WTC11 (cell line): ENCODE measurements at regions not wholly inside any gene's neighbourhood (a gene's known extent, or its start where the extent isn't known, plus 50 kb on each side); places are given as distances from the start of the nearest gene placed in this dataset.

Experiments
- ATAC-seq: fragments of 200-7000 bp; cut with Tn5 transposase; 2 replicates; pipeline ENCODE4 v1.10.0; 2021; ENCODE audit warnings: mild to moderate bottlenecking, moderate library complexity
- CTCF ChIA-PET: fragments of 300-600 bp; sonication (Branson Sonifier 250); formaldehyde crosslinking; loops from one replicate; lab custom pipeline; 2021; ENCODE audit warnings: antibody characterized with exemption; lab: Charles Lee
- POLR2A ChIA-PET: fragments of 350-600 bp; sonication (Branson Sonifier 250); formaldehyde crosslinking; loops from one replicate; lab custom pipeline; 2021; ENCODE audit warnings: antibody characterized with exemption; lab: Charles Lee
- DNase-seq: peaks from one replicate; pipeline ENCODE4 v3.0.0; 2021; ENCODE audit warnings: low spot score
- H3K27ac Mint-ChIP-seq: 2 replicates; pipeline ENCODE4 v1.8.0; 2021; ENCODE audit warnings: mixed read lengths
- H3K27me3 Mint-ChIP-seq: 2 replicates; pipeline ENCODE4 v1.8.0; 2021; ENCODE audit warnings: low read depth, mild to moderate bottlenecking, moderate library complexity, mixed read lengths
- H3K36me3 Mint-ChIP-seq: 2 replicates; pipeline ENCODE4 v1.8.0; 2021; ENCODE audit warnings: mixed read lengths
- H3K4me1 Mint-ChIP-seq: 2 replicates; pipeline ENCODE4 v1.8.0; 2022; ENCODE audit warnings: mixed read lengths
- H3K4me3 Mint-ChIP-seq: 2 replicates; pipeline ENCODE4 v1.8.0; 2021; ENCODE audit warnings: mild to moderate bottlenecking, moderate library complexity, mixed read lengths
- H3K9me3 Mint-ChIP-seq: 2 replicates; pipeline ENCODE4 v1.8.0; 2021; ENCODE audit warnings: mixed read lengths
- CBFB ChIP-seq: sonication (generic); formaldehyde crosslinking; IDR thresholded peaks from 2 replicates; pipeline ENCODE4 v1.8.1; 2022; ENCODE audit warnings: mild to moderate bottlenecking, low read depth, missing genetic modification reagents
- ELF4 ChIP-seq: sonication (generic); formaldehyde crosslinking; IDR thresholded peaks from 2 replicates; pipeline ENCODE4 v1.8.1; 2022; ENCODE audit warnings: low read depth, mild to moderate bottlenecking, moderate library complexity, missing genetic modification reagents
- FOXP1 ChIP-seq: sonication (generic); formaldehyde crosslinking; IDR thresholded peaks from 2 replicates; pipeline ENCODE4 v1.8.0; 2022; ENCODE audit warnings: missing genetic modification reagents, mild to moderate bottlenecking, moderate library complexity, borderline replicate concordance
- GABPB1 ChIP-seq: sonication (generic); formaldehyde crosslinking; IDR thresholded peaks from 2 replicates; pipeline ENCODE4 v1.8.1; 2023; ENCODE audit warnings: mild to moderate bottlenecking, missing genetic modification reagents
- GRHL2 ChIP-seq: fragments of 250-450 bp; sonication (Bioruptor Pico); IDR thresholded peaks from 2 replicates; pipeline ENCODE4 v1.8.0; 2022; ENCODE audit warnings: mild to moderate bottlenecking, moderate library complexity; ENCODE audit not compliant: insufficient replicate concordance, severe bottlenecking
- NR3C1 ChIP-seq: sonication (generic); formaldehyde crosslinking; conservative IDR thresholded peaks from 2 replicates; pipeline ENCODE4 v1.8.1; 2023; ENCODE audit warnings: low read depth, mild to moderate bottlenecking, missing genetic modification reagents
- PRRX2 ChIP-seq: fragments of 250-450 bp; sonication (Bioruptor Pico); IDR thresholded peaks from 2 replicates; pipeline ENCODE4 v1.8.0; 2021; ENCODE audit warnings: mild to moderate bottlenecking
- RORB ChIP-seq: fragments of 250-450 bp; sonication (Bioruptor Pico); IDR thresholded peaks from 2 replicates; pipeline ENCODE4 v1.9.0; 2021; ENCODE audit warnings: mild to moderate bottlenecking
- SOX15 ChIP-seq: fragments of 250-450 bp; sonication (Bioruptor Pico); IDR thresholded peaks from 2 replicates; pipeline ENCODE4 v1.9.0; 2021; ENCODE audit warnings: mild to moderate bottlenecking
- TCF7 ChIP-seq: sonication (generic); formaldehyde crosslinking; IDR thresholded peaks from 2 replicates; pipeline ENCODE4 v1.8.0; 2022; ENCODE audit warnings: mild to moderate bottlenecking, low read depth, missing genetic modification reagents, moderate library complexity
- TEAD1 ChIP-seq: sonication (generic); formaldehyde crosslinking; IDR thresholded peaks from 2 replicates; pipeline ENCODE4 v1.8.0; 2022; ENCODE audit warnings: mild to moderate bottlenecking, missing genetic modification reagents
- TP53 ChIP-seq: sonication (generic); formaldehyde crosslinking; IDR thresholded peaks from 2 replicates; pipeline ENCODE4 v1.8.1; 2023; ENCODE audit warnings: mild to moderate bottlenecking, missing genetic modification reagents
- ZNF232 ChIP-seq: sonication (generic); formaldehyde crosslinking; IDR thresholded peaks from 2 replicates; pipeline ENCODE4 v1.8.0; 2022; ENCODE audit warnings: mild to moderate bottlenecking, missing genetic modification reagents
- ZNF317 ChIP-seq: sonication (generic); formaldehyde crosslinking; IDR thresholded peaks from 2 replicates; pipeline ENCODE4 v1.8.1; 2023; ENCODE audit warnings: low read depth, mild to moderate bottlenecking, moderate library complexity, missing genetic modification reagents, borderline replicate concordance
- TF ChIP-seq, protein P1 (sequence below): sonication (generic); formaldehyde crosslinking; IDR thresholded peaks from 2 replicates; pipeline ENCODE4 v1.8.0; 2022; ENCODE audit warnings: mild to moderate bottlenecking, missing genetic modification reagents
- TF ChIP-seq, protein P2 (sequence below): sonication (generic); formaldehyde crosslinking; conservative IDR thresholded peaks from 2 replicates; pipeline ENCODE4 v1.8.1; 2022; ENCODE audit warnings: mild to moderate bottlenecking, missing genetic modification reagents
- TF ChIP-seq, protein P3 (sequence below): sonication (generic); formaldehyde crosslinking; IDR thresholded peaks from 2 replicates; pipeline ENCODE4 v1.8.1; 2023; ENCODE audit warnings: mild to moderate bottlenecking, missing genetic modification reagents, moderate library complexity
- TF ChIP-seq, protein P4 (sequence below): sonication (generic); formaldehyde crosslinking; IDR thresholded peaks from 2 replicates; pipeline ENCODE4 v1.8.0; 2023; ENCODE audit warnings: mild to moderate bottlenecking, missing genetic modification reagents
- TF ChIP-seq, protein P5 (sequence below): sonication (generic); formaldehyde crosslinking; conservative IDR thresholded peaks from 2 replicates; pipeline ENCODE4 v1.8.1; 2023; ENCODE audit warnings: mild to moderate bottlenecking, low read depth, missing genetic modification reagents, moderate library complexity
- TF ChIP-seq, protein P6 (sequence below): sonication (generic); formaldehyde crosslinking; IDR thresholded peaks from 2 replicates; pipeline ENCODE4 v1.8.0; 2022; ENCODE audit warnings: missing genetic modification reagents
- TF ChIP-seq, protein P7 (sequence below): sonication (generic); formaldehyde crosslinking; IDR thresholded peaks from 2 replicates; pipeline ENCODE4 v1.8.1; 2022; ENCODE audit warnings: low read depth, missing genetic modification reagents, borderline replicate concordance
- TF ChIP-seq, protein P8 (sequence below): fragments of 250-450 bp; sonication (Bioruptor Pico); IDR thresholded peaks from 2 replicates; pipeline ENCODE4 v1.9.0; 2021; ENCODE audit warnings: mild to moderate bottlenecking
- TF ChIP-seq, protein P9 (sequence below): sonication (generic); formaldehyde crosslinking; IDR thresholded peaks from 2 replicates; pipeline ENCODE4 v1.8.1; 2023; ENCODE audit warnings: mild to moderate bottlenecking, missing genetic modification reagents

DNA sequence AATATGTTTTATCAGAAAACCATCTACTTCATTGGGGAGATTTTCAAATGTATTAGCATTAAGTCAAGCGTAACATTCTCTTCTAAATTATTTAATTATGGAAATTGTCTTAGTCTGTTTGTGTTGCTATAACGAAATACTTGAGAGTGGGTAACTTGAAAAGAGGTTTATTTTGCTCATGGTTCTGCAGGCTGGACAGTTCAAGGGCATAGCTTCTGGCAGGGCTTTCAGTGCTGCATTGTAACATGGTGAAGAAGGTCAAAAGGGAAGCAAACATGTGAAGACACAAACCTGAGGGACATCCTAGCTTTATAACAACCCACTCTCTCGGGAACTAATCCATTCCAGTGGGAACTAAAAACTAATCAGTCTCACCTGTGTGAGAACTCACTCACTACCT, 84.3 kb upstream of the TMPO start (continued):
- TF ChIP-seq GRHL2 (no peak), TCF7 (CRISPR knock-in tag) (no peak), NR3C1 (no peak), FOXP1 (CRISPR knock-in tag) (no peak), ELF4 (no peak), TEAD1 (CRISPR knock-in tag) (no peak), GABPB1 (no peak), SOX15 (CRISPR knock-in tag) (no peak)
- TF ChIP-seq, protein P1, sequence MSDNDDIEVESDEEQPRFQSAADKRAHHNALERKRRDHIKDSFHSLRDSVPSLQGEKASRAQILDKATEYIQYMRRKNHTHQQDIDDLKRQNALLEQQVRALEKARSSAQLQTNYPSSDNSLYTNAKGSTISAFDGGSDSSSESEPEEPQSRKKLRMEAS (CRISPR knock-in tag) = no peak

DNA sequence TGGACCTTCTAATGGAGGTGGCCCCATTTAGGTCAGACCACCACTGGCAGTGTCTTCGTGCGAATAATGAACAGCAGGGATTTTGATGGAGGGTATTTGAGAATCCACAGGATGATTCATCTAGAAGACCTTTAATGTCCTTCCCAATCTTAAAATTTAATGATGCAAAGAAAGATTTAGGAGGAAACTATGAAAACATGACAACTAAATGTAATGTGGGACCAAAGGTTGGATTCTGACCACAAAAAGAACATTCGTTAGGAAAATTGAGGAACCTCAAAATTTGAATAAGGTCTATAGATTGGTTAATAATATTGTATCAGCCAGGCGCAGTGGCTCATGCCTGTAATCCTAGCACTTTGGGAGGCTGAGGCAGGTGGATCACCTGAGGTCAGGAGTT, 78.2 kb upstream of the TMPO start:
- ChIA-PET POLR2A (no interaction called here), CTCF (no interaction called here)
- ATAC-seq (no peak), DNase-seq (no peak)
- Mint-ChIP-seq H3K27me3 (no peaks in the 10 kb centered on the region; the same call in 1 of the 2 replicates), H3K36me3 (peaks cover 10% of the 10 kb centered on the region; the same call in 1 of the 2 replicates), H3K27ac (no peak overlapping the region), H3K9me3 (peaks cover 22% of the 10 kb centered on the region), H3K4me3 (no peak overlapping the region), H3K4me1 (peaks cover 11% of the 10 kb centered on the region)
- TF ChIP-seq, protein P2, sequence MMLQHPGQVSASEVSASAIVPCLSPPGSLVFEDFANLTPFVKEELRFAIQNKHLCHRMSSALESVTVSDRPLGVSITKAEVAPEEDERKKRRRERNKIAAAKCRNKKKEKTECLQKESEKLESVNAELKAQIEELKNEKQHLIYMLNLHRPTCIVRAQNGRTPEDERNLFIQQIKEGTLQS (CRISPR knock-in tag) = no peak
- TF ChIP-seq, protein P3, sequence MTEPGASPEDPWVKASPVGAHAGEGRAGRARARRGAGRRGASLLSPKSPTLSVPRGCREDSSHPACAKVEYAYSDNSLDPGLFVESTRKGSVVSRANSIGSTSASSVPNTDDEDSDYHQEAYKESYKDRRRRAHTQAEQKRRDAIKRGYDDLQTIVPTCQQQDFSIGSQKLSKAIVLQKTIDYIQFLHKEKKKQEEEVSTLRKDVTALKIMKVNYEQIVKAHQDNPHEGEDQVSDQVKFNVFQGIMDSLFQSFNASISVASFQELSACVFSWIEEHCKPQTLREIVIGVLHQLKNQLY (CRISPR knock-in tag) = no peak
- TF ChIP-seq, protein P4, sequence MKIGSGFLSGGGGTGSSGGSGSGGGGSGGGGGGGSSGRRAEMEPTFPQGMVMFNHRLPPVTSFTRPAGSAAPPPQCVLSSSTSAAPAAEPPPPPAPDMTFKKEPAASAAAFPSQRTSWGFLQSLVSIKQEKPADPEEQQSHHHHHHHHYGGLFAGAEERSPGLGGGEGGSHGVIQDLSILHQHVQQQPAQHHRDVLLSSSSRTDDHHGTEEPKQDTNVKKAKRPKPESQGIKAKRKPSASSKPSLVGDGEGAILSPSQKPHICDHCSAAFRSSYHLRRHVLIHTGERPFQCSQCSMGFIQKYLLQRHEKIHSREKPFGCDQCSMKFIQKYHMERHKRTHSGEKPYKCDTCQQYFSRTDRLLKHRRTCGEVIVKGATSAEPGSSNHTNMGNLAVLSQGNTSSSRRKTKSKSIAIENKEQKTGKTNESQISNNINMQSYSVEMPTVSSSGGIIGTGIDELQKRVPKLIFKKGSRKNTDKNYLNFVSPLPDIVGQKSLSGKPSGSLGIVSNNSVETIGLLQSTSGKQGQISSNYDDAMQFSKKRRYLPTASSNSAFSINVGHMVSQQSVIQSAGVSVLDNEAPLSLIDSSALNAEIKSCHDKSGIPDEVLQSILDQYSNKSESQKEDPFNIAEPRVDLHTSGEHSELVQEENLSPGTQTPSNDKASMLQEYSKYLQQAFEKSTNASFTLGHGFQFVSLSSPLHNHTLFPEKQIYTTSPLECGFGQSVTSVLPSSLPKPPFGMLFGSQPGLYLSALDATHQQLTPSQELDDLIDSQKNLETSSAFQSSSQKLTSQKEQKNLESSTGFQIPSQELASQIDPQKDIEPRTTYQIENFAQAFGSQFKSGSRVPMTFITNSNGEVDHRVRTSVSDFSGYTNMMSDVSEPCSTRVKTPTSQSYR (CRISPR knock-in tag) = no peak
- TF ChIP-seq, protein P5, sequence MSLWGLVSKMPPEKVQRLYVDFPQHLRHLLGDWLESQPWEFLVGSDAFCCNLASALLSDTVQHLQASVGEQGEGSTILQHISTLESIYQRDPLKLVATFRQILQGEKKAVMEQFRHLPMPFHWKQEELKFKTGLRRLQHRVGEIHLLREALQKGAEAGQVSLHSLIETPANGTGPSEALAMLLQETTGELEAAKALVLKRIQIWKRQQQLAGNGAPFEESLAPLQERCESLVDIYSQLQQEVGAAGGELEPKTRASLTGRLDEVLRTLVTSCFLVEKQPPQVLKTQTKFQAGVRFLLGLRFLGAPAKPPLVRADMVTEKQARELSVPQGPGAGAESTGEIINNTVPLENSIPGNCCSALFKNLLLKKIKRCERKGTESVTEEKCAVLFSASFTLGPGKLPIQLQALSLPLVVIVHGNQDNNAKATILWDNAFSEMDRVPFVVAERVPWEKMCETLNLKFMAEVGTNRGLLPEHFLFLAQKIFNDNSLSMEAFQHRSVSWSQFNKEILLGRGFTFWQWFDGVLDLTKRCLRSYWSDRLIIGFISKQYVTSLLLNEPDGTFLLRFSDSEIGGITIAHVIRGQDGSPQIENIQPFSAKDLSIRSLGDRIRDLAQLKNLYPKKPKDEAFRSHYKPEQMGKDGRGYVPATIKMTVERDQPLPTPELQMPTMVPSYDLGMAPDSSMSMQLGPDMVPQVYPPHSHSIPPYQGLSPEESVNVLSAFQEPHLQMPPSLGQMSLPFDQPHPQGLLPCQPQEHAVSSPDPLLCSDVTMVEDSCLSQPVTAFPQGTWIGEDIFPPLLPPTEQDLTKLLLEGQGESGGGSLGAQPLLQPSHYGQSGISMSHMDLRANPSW (CRISPR knock-in tag) = no peak
- TF ChIP-seq, protein P6, sequence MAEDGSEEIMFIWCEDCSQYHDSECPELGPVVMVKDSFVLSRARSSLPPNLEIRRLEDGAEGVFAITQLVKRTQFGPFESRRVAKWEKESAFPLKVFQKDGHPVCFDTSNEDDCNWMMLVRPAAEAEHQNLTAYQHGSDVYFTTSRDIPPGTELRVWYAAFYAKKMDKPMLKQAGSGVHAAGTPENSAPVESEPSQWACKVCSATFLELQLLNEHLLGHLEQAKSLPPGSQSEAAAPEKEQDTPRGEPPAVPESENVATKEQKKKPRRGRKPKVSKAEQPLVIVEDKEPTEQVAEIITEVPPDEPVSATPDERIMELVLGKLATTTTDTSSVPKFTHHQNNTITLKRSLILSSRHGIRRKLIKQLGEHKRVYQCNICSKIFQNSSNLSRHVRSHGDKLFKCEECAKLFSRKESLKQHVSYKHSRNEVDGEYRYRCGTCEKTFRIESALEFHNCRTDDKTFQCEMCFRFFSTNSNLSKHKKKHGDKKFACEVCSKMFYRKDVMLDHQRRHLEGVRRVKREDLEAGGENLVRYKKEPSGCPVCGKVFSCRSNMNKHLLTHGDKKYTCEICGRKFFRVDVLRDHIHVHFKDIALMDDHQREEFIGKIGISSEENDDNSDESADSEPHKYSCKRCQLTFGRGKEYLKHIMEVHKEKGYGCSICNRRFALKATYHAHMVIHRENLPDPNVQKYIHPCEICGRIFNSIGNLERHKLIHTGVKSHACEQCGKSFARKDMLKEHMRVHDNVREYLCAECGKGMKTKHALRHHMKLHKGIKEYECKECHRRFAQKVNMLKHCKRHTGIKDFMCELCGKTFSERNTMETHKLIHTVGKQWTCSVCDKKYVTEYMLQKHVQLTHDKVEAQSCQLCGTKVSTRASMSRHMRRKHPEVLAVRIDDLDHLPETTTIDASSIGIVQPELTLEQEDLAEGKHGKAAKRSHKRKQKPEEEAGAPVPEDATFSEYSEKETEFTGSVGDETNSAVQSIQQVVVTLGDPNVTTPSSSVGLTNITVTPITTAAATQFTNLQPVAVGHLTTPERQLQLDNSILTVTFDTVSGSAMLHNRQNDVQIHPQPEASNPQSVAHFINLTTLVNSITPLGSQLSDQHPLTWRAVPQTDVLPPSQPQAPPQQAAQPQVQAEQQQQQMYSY (CRISPR knock-in tag) = no peak
- TF ChIP-seq TP53 (CRISPR knock-in tag) (no peak), PRRX2 (CRISPR knock-in tag) (no peak), TCF7 (CRISPR knock-in tag) (no peak), ZNF317 (CRISPR knock-in tag) (no peak), CBFB (no peak), ZNF232 (CRISPR knock-in tag) (no peak), RORB (no peak), GABPB1 (no peak)
- TF ChIP-seq, protein P7, sequence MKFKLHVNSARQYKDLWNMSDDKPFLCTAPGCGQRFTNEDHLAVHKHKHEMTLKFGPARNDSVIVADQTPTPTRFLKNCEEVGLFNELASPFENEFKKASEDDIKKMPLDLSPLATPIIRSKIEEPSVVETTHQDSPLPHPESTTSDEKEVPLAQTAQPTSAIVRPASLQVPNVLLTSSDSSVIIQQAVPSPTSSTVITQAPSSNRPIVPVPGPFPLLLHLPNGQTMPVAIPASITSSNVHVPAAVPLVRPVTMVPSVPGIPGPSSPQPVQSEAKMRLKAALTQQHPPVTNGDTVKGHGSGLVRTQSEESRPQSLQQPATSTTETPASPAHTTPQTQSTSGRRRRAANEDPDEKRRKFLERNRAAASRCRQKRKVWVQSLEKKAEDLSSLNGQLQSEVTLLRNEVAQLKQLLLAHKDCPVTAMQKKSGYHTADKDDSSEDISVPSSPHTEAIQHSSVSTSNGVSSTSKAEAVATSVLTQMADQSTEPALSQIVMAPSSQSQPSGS (CRISPR knock-in tag) = no peak
- TF ChIP-seq, protein P8, sequence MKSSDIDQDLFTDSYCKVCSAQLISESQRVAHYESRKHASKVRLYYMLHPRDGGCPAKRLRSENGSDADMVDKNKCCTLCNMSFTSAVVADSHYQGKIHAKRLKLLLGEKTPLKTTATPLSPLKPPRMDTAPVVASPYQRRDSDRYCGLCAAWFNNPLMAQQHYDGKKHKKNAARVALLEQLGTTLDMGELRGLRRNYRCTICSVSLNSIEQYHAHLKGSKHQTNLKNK (CRISPR knock-in tag) = no peak
- TF ChIP-seq, protein P9, sequence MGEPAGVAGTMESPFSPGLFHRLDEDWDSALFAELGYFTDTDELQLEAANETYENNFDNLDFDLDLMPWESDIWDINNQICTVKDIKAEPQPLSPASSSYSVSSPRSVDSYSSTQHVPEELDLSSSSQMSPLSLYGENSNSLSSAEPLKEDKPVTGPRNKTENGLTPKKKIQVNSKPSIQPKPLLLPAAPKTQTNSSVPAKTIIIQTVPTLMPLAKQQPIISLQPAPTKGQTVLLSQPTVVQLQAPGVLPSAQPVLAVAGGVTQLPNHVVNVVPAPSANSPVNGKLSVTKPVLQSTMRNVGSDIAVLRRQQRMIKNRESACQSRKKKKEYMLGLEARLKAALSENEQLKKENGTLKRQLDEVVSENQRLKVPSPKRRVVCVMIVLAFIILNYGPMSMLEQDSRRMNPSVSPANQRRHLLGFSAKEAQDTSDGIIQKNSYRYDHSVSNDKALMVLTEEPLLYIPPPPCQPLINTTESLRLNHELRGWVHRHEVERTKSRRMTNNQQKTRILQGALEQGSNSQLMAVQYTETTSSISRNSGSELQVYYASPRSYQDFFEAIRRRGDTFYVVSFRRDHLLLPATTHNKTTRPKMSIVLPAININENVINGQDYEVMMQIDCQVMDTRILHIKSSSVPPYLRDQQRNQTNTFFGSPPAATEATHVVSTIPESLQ (CRISPR knock-in tag) = no peak
